Esophagus mucosa (tissue), 1 donor: ENCODE measurements at regions not wholly inside any gene's neighbourhood (a gene's known extent, or its start where the extent isn't known, plus 50 kb on each side); places are given as distances from the start of the nearest gene placed in this dataset.

Experiments
- ATAC-seq: fragments of 200-7000 bp; cut with Tn5 transposase; one replicate; pipeline ENCODE4 v1.9.1; 2020
- donor health status: DM: yes; HTN: yes; CAD: no.

GRCh38 chr6:117169064-117169665 lies 96.2 kb upstream of the VGLL2 start:
- ATAC-seq: no peak

- no peak for ATAC-seq
These were observed 95.5 kb upstream of the VGLL2 start for GRCh38 chr6:117169781-117170281.

- ATAC-seq: peak; percentile 97
These were observed 90.5 kb upstream of the VGLL2 start for GRCh38 chr6:117174835-117175360.

- ATAC-seq: no peak
These were observed 76.6 kb upstream of the VGLL2 start for GRCh38 chr6:117188627-117189201.

GRCh38 chr6:117191009-117191408 lies 74.3 kb upstream of the VGLL2 start:
- no peak for ATAC-seq

GRCh38 chr6:117191448-117191847 lies 73.9 kb upstream of the VGLL2 start:
- peak; percentile 59 for ATAC-seq

- ATAC-seq: no peak
These were observed 71.1 kb upstream of the VGLL2 start for GRCh38 chr6:117194271-117194670.

- ATAC-seq: no peak
These were observed 70.4 kb upstream of the VGLL2 start for GRCh38 chr6:117194978-117195377.

- no peak for ATAC-seq
These were observed 69.6 kb upstream of the VGLL2 start for GRCh38 chr6:117195728-117196127.

- ATAC-seq: no peak
These were observed 65.3 kb upstream of the VGLL2 start for GRCh38 chr6:117200067-117200466.

GRCh38 chr6:117204903-117205302 lies 60.5 kb upstream of the VGLL2 start:
- ATAC-seq: no peak

GRCh38 chr6:117205876-117206275 lies 59.5 kb upstream of the VGLL2 start:
- ATAC-seq: no peak

GRCh38 chr6:117206522-117206921 lies 58.8 kb upstream of the VGLL2 start:
- no peak for ATAC-seq

GRCh38 chr6:117206944-117207687 lies 58.2 kb upstream of the VGLL2 start:
- ATAC-seq: no peak

- no peak for ATAC-seq
These were observed 55.1 kb upstream of the VGLL2 start for GRCh38 chr6:117210279-117210678.

GRCh38 chr6:117215353-117216090 lies 49.8 kb upstream of the VGLL2 start:
- ATAC-seq: no peak
